ENCODE measurements at regions not wholly inside any gene's neighbourhood (a gene's known extent, or its start where the extent isn't known, plus 50 kb on each side); places are given as distances from the start of the nearest gene placed in this dataset.

GRCh38 chr7:3244241-3244814 is 56.7 kb upstream of the SDK1 start:
- Histone ChIP-seq H2AFZ (ENCODE audit: low read depth, low read length) (no peak overlapping the region), H3K4me2 (ENCODE audit: low read length) (no peak overlapping the region)
- TF ChIP-seq REST (IDR thresholded peaks at IDR 0.05; ENCODE audit: borderline replicate concordance) (no peak), EP300 (conservative IDR thresholded peaks at IDR 0.05; ENCODE audit: poor library complexity, severe bottlenecking) (no peak), MXI1 (conservative IDR thresholded peaks at IDR 0.05; ENCODE audit: poor library complexity, severe bottlenecking) (no peak), SMC3 (conservative IDR thresholded peaks at IDR 0.05; ENCODE audit: poor library complexity) (no peak), CTCF (IDR thresholded peaks at IDR 0.05; ENCODE audit: poor library complexity, severe bottlenecking) (no peak), POLR2AphosphoS5 (IDR thresholded peaks at IDR 0.05) (no peak), RAD21 (conservative IDR thresholded peaks at IDR 0.05) (no peak), TAF1 (IDR thresholded peaks at IDR 0.05; ENCODE audit: low read depth) (no peak), EZH2 (IDR thresholded peaks at IDR 0.05; ENCODE audit: borderline replicate concordance, insufficient read depth, low read length, poor library complexity, severe bottlenecking) (no peak)

GRCh38 chr7:3245077-3245476 is 56.0 kb upstream of the SDK1 start:
- no peak overlapping the region for H3K4me3 ChIP-seq (ENCODE audit: low read length)
- H3K79me2 ChIP-seq (replicated peaks; ENCODE audit: insufficient read depth, low read length) = no peaks in the 10 kb centered on the region
- no peaks in the 10 kb centered on the region for H4K20me1 ChIP-seq (ENCODE audit: insufficient read depth)
- H3K36me3 ChIP-seq (ENCODE audit: insufficient read depth, low read length) = no peaks in the 10 kb centered on the region
- no peaks in the 10 kb centered on the region for H3K27me3 ChIP-seq (ENCODE audit: insufficient read depth, low read depth, low read length)
- no peaks in the 10 kb centered on the region for H3F3A ChIP-seq (ENCODE audit: insufficient read depth, low read length, poor library complexity, severe bottlenecking)
- no peak overlapping the region for H3K9ac ChIP-seq (ENCODE audit: low read length)
- no peak for TF ChIP-seq SMC3 (conservative IDR thresholded peaks at IDR 0.05; ENCODE audit: poor library complexity)
- TF ChIP-seq CTCF (IDR thresholded peaks at IDR 0.05; ENCODE audit: poor library complexity, severe bottlenecking) = no peak
- no peak for TF ChIP-seq POLR2AphosphoS5 (IDR thresholded peaks at IDR 0.05)
- TF ChIP-seq EP300 (conservative IDR thresholded peaks at IDR 0.05; ENCODE audit: poor library complexity, severe bottlenecking) = no peak
- no peak for TF ChIP-seq EZH2 (IDR thresholded peaks at IDR 0.05; ENCODE audit: borderline replicate concordance, insufficient read depth, low read length, poor library complexity, severe bottlenecking)
- TF ChIP-seq TAF1 (IDR thresholded peaks at IDR 0.05; ENCODE audit: low read depth) = no peak
- no peak for TF ChIP-seq MXI1 (conservative IDR thresholded peaks at IDR 0.05; ENCODE audit: poor library complexity, severe bottlenecking)
- H2AFZ ChIP-seq (ENCODE audit: low read depth, low read length) = no peak overlapping the region
- H3K9me2 ChIP-seq (ENCODE audit: insufficient read depth, low read length) = no peaks in the 10 kb centered on the region
- H3K9me3 ChIP-seq (ENCODE audit: low read length) = no peaks in the 10 kb centered on the region
- H3K27ac ChIP-seq (ENCODE audit: low read length) = no peak overlapping the region
- no peak overlapping the region for H3K4me2 ChIP-seq (ENCODE audit: low read length)

More at GRCh38 chr7:3244241-3244814, 56.7 kb upstream of the SDK1 start:
- H3K79me2 ChIP-seq (replicated peaks; ENCODE audit: insufficient read depth, low read length) = no peaks in the 10 kb centered on the region
- no peaks in the 10 kb centered on the region for H3K36me3 ChIP-seq (ENCODE audit: insufficient read depth, low read length)
- no peaks in the 10 kb centered on the region for H3F3A ChIP-seq (ENCODE audit: insufficient read depth, low read length, poor library complexity, severe bottlenecking)
- no peaks in the 10 kb centered on the region for H3K9me2 ChIP-seq (ENCODE audit: insufficient read depth, low read length)
- no peak overlapping the region for H3K4me3 ChIP-seq (ENCODE audit: low read length)
- no peaks in the 10 kb centered on the region for H3K9me3 ChIP-seq (ENCODE audit: low read length)
- no peaks in the 10 kb centered on the region for H4K20me1 ChIP-seq (ENCODE audit: insufficient read depth)
- H3K27ac ChIP-seq (ENCODE audit: low read length) = no peak overlapping the region
- no peaks in the 10 kb centered on the region for H3K27me3 ChIP-seq (ENCODE audit: insufficient read depth, low read depth, low read length)
- H3K9ac ChIP-seq (ENCODE audit: low read length) = no peak overlapping the region

Measured in neural cell (in vitro differentiated cells).